HepG2 (cell line): ENCODE measurements at regions not wholly inside any gene's neighbourhood (a gene's known extent, or its start where the extent isn't known, plus 50 kb on each side); places are given as distances from the start of the nearest gene placed in this dataset.

Source experiments
- KAT2B ChIP-seq: fragments of 150-350 bp; IDR thresholded peaks from 2 replicates; pipeline ENCODE4 v1.6.1; 2014; ENCODE audit warnings: low read depth, low read length, borderline replicate concordance
- SP1 ChIP-seq, 2 experiments: fragments of 450-650 bp in 1 of 2; sonication (generic) in 1 of 2; formaldehyde crosslinking in 1 of 2; IDR thresholded peaks; 2 replicates each; pipeline versions ENCODE4 v1.4.0 to v1.6.1; 2016 to 2020; ENCODE audit warnings: missing genetic modification reagents in 1 of 2
- ZNF775 ChIP-seq: sonication (generic); formaldehyde crosslinking; IDR thresholded peaks from 2 replicates; pipeline ENCODE4 v1.4.0; 2020; ENCODE audit warnings: missing genetic modification reagents, mild to moderate bottlenecking, moderate library complexity, borderline replicate concordance

DNA sequence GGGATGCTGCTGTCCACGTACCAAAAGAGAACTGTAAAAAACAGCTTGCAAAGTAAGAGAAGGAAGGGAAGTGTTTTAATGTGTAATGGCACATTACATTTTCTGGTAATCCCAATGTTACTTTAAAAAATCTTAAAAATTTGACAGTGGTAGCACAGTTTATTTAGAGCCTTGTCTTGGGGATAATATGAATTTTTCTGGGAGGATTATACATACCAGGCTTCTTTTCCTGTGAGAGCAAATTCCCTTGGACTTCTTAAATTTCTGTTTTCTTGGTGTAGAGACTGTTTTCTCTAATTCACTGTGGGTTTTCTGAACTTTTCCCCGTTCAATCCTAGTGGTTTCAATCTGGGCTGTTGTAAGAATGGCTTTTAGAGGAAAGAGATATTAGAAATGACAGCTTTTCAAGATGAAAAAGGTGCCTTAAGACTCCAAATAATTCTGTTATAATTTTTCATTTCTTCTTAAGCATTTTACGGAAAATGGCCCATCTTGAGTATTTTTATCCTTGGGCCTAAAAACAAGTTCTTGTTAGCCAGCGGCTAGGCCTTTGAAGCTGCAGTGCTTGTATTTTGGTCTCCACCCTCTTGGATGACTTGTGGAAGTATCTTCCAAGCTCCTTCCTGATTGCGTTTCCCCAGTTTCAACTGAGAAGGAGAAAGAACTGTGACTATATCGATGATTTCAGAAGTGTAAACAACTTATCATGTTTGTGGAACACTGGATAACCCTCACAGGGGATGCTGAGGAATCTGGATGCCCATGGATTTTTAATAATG lies 70.0 kb downstream of the LEPR start:
- TF ChIP-seq KAT2B (no peak), SP1 (IDR thresholded peaks at IDR 0.05) (no peak), SP1 (CRISPR knock-in tag; IDR thresholded peaks at IDR 0.05) (no peak), ZNF775 (CRISPR knock-in tag) (no peak)
